ENCODE measurements at regions not wholly inside any gene's neighbourhood (a gene's known extent, or its start where the extent isn't known, plus 50 kb on each side); places are given as distances from the start of the nearest gene placed in this dataset.

DNA sequence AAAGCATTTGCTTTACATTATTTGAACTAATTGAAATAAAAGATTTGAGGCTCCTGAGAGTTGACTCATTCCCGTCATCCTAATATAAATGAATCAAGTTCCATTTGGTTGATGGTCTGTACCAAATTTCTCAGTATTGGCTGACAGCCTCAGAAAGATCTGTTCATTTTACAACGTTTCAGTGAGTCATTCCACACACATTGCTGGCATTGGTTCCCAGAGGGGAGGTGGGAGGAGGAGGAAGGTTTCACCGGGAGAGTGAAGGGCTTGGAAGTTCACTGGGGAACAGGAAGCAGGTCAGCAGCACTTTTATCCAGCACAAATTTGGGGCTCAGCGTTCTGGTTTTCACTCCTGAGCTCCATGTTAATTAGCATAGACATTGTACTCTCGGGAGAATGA, 176.7 kb upstream of the CADPS start:
- no peak for TF ChIP-seq EZH2 (IDR thresholded peaks at IDR 0.05; ENCODE audit: insufficient read depth, low read length)
- TF ChIP-seq, protein P1, sequence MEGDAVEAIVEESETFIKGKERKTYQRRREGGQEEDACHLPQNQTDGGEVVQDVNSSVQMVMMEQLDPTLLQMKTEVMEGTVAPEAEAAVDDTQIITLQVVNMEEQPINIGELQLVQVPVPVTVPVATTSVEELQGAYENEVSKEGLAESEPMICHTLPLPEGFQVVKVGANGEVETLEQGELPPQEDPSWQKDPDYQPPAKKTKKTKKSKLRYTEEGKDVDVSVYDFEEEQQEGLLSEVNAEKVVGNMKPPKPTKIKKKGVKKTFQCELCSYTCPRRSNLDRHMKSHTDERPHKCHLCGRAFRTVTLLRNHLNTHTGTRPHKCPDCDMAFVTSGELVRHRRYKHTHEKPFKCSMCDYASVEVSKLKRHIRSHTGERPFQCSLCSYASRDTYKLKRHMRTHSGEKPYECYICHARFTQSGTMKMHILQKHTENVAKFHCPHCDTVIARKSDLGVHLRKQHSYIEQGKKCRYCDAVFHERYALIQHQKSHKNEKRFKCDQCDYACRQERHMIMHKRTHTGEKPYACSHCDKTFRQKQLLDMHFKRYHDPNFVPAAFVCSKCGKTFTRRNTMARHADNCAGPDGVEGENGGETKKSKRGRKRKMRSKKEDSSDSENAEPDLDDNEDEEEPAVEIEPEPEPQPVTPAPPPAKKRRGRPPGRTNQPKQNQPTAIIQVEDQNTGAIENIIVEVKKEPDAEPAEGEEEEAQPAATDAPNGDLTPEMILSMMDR (IDR thresholded peaks at IDR 0.05; ENCODE audit: insufficient read depth, low read depth, low read length): no peak
